Femur (tissue), 1 donor: ENCODE measurements at regions not wholly inside any gene's neighbourhood (a gene's known extent, or its start where the extent isn't known, plus 50 kb on each side); places are given as distances from the start of the nearest gene placed in this dataset.
"Not testable (repeated sequence)": the region's sequence is repeated elsewhere in the genome, so short reads cannot be mapped to it uniquely, and the experiment has no call there.

Experiments used
- DNase-seq: peaks from one replicate; pipeline ENCODE4 v3.0.0-alpha.2; 2017

DNA sequence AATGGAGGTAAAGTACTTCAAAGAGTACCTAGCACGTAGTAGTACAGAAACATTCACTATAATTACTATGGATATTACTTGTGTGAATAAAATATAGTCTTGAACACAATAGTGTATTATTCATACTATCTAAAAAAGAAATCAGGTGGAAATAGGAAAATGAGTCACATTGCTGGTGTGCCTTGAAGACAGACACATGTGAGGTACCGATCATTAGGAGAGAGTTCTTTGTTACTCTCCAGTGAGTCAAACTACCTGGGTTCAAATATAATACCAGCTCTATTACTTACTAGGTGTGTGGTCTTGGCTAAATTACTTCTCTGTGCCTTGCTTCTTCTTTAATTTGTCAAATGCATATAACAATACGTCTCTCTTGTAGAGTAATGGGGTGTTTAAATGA lies 50.8 kb upstream of the BEND6 start:
- DNase-seq = no peak

DNA sequence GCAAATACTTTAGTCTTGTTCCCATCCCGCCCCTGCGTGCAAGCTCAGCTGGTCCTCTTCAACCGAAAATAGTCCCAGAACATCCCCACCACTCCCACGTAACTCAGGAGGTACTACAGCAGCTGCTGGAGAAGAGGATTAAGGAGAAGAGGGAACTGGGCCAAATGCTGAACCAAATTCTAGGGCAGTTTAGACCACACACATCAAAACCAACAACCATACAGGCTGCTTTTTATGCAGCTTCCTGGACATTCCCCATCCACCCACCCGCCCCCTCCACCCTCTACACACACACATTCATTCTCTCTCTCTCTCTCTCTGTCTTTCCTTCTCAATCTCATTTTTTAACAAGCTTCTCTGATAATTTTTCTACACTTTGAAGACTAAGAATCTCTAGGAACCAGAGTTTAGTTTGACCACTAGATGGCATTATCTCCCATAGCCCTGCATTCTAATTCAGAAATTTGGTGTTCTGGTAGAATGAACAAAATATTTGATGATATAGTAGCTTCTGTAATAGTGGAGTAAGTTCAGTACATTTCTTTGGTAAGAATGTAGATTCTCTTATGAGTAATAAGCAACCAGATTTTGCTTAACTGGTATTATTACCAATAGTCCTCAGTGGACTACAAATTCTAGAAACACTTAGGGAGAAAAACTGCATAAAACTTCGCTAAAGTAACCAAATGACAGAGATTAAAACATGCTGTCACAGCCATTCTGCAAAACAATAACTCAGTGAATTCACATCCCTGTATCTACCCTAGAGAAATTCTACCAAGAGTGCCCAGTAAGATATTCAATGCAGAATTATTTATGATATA lies 52.1 kb upstream of the BEND6 start:
- peak; percentile 57 for DNase-seq

DNA sequence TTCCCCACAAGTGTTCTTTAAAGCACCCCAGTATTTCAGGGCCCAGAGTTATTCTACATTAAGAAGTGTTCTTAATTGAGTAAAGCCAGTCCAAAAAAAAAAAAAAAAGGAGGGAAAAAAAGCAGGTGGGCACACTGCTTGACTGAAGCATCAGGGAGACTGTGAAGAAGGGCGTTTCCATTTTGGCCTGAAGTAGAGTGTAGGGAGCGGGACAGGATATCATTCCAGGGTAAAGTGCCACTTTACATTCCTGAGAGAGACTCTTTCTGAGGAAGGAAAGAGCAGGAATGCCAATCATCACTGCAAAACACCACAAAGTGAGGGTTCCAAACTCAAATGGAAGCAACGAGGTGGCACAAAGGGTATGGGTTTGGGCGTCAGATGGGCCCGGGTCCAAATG lies 54.1 kb upstream of the BEND6 start:
- DNase-seq = no peak

DNA sequence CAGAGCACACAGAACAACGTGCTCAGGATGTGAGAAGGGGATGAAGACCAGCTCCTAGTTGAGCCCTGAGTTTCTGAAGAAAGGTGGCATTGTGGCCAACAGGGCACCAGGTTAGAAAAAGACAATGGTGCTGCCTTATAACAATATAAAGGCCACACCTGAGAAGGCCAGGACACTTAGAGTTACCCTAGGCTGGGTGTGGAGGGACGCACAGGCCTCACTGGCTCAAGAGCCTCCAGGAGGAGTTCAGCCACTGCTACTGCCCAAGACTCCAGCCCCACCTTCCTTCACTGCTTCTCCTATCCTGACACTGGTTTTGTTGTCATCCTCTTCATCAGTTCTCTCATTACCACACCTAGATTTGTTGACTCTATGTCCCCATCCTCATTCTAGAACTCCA lies 55.2 kb upstream of the BEND6 start:
- DNase-seq = no peak

DNA sequence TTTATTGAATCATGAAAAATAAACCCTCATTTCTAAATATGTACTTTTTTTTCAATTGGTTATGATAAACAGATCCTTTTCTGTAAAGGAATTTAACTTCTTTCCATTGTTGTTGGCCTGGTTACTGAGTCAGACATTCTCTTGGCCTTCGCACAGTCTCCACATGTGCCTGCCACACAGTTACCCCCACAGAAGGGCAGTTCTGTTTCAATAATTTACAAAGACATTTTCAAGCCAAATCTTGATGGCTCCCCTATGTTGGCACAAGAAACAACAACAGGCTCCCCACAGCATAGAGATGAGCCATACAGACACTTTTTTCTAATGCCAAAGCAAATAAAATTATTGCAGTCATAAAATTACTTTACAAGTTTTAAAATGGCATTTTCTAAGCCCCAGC lies 55.6 kb upstream of the BEND6 start:
- DNase-seq = no peak

DNA sequence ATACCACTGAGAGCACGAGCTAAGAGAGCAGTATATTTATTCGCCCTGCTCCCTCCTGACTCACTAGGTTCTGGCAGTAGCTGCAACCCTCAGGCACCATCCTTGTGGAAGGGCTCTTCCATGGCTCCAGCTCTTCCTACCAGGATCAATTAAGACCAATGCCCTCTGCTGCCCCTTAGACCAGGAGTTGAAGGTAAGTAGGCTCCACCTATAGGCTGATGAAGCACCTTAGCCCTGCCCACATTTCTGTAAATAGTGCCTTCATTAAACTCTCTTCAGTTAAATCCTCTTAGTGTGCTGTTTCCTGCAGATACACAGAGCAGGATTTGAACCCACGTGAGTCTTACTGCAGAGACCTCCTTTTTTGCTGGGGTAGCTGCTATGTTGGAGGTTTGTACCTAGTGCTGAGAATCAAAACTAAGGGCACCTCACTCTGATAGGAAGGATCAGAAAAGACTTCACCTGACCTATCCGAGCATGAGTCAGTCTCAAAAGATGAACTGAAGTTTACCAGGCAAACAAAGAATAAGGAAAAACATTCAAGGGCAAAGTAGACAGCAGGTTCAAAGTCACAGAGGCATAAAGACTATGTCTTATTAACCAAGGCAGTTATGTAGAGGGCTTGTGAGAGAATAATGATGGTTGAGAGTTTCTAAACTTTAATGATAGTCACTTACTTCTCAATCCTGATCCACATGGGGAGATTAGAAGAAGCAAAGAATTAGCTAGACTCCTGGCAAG lies 56.9 kb upstream of the BEND6 start:
- DNase-seq = no peak

DNA sequence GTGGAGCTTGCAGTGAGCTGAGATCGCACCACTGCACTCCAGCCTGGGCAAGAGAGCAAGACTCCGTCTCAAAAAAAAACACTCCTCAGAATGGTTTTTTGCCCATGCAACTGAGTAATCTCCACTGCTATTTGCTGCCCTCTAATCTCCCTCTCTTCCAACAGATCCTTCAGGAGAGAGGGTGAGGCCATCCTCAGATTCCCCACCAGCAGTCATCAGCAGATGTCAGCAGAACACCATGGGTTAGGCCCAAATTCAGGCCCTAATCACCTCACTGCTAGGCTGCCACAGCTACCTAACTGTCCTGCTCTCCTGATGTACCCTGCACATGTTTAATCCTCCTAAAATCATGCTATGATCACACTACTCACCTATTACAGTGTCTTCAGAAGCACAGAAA lies 63.2 kb upstream of the BEND6 start:
- no peak for DNase-seq

DNA sequence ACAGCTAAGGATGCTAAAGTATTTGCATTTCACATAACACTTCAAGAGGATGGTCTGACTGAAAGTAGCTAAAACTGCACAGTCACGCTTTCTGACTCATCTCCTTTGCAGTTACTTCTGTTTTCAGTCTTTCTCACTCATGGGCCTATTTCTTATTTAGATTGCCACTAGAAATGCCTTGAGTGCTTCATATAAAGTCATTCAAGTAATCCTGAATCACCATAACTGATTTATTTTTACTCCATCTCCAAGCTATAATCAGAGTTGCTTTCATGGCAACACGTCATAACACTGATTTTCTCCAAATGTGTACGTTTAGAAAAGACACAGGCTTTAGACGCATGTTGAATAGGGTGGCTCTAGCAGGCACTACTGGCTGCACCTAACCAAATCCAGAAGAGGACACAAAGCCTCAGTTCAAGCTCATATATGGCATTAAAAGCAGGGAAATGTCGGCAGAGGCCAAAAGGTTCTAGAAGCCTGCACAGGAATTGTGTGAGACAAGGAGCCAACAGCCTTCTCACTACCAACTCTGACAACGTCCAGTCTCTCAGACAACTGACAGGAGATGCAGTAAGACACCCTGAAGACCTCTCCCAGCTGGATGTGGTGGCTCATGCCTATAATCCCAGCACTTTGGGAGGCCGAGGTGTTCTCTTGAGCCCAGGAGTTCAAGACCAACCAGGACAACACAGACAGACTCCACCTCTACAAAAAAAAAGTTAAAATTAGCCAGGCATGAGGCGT lies 64.1 kb upstream of the BEND6 start:
- DNase-seq = no peak

DNA sequence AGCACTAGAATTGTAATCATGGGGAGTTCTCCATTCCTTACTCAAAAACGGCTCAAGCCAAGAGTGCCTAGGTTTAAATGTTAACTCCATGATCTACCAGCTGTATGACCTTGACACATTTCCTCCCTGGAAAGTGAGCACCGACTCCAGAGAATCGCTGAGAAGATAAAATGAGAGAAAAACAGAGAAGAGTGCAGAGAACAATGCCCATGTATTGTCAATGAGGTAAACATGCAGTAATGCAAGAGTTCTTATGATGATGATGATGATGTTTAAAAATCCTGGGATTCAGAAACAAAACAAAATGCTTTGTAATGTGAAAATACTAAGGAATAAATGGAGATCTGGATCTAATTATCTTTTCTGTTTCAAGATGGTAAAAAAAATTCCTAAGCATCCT lies 64.8 kb upstream of the BEND6 start:
- DNase-seq = no peak

DNA sequence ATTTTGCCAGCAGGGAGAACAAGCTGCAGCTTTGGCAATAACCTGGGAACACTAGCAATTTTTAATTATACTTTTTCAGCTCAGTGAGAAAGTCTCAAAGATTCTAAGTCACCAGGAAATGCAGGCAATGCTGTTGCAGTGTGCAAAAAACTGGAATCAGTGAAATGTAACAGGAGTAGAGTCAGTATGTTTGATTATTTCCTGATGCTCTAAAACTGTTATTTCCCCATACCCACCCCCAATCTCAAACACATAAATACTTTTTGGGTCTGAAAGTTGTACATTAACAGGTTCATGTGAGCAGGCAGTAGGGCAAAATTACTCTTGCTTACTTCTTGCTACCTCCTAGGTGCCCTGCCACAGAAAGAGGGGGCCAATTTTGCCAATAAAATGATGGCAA lies 65.4 kb upstream of the BEND6 start:
- no peak for DNase-seq

DNA sequence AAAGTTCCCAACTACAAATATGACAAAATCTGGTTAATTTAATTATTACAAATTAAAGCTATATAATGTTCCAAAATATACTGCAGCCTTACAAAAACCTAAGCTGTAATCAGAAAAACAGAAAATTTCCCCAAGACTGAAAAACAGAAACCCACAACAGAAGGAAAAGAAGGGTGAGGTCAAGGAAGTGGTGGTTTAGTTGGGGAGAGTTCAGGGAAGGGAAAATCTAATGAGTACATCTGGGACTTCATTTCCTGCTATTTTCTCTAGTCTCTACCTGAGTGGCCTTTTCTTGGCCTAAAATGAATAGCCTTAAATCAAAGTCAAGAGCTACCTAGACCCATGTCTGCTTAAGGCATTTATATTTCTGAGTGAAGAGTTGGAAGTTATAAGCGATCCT lies 66.2 kb upstream of the BEND6 start:
- DNase-seq = no peak

DNA sequence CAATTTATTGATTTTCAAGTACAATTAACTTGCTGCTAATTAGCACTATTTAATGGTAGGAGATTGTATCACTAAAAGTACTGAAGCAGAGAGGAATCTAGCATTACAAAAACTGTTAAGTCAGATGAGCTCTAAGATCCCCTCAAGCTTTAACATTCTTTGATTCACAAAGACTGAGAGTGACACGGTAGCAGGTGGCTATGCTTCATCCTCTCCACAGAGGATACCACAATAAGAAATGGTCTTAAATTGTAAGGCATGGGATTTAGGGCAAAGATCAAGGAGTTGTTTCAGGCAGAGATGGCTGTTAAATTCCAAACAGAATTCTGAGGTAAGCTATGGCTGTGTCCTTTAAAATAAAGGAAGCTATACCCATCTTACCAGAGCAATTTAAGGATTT lies 67.8 kb upstream of the BEND6 start:
- no peak for DNase-seq

DNA sequence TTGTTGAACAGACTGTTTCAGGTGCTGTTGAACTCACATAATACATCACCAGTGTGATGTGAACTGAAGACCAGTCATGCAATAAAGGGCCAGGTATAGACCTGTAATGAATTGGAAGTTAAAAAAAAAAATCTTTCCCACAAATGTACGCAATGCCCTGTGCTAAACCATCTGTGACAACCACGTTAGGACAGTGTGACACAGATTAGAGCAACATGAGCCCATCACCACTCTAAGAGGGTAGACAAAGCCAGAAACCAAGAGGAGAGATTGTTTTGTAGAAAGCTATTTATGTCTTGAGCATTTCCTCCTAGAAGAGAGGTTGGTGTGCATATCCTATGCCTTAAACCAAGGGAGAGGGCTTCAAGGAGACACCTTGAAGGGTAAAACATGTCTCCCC lies 77.0 kb upstream of the BEND6 start:
- no peak for DNase-seq

DNA sequence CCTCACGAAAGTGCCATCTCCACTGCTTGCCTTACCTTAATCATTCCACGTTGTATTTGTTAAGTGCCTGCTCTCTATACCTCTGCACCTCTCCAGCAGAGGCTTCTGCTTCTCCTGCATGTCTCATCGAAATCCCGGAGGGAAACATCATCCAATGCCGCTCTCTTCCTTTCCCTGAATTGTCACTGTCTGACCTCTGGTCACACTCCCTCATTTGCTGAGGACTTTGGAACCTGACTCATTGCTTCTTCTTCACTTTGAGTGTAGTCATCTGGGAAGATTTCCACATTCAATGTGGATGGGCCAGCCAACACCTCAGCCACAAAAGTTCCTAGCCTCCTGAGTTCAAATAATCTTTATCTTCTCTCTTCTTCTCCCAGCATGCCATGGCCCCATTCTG lies 78.9 kb upstream of the BEND6 start:
- DNase-seq = no peak

DNA sequence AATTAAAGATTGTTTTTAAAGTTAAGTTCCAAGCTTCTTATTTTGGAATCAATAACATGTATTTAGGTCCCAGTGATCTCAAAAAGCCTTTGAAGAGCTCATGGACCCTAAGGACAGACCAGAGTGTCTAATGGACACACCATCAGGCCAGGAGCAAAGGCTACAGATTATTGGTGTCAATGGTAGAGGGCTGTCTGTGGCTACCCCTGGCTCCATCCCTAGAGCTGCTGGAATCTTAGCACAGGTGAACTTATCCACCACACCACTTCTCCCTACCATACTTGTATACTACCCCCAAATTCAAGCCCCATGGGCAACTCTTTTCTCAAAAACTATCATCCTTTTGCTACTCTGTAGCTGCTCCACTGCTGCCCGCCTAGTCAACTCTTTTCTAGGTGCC lies 79.4 kb upstream of the BEND6 start:
- DNase-seq = no peak

DNA sequence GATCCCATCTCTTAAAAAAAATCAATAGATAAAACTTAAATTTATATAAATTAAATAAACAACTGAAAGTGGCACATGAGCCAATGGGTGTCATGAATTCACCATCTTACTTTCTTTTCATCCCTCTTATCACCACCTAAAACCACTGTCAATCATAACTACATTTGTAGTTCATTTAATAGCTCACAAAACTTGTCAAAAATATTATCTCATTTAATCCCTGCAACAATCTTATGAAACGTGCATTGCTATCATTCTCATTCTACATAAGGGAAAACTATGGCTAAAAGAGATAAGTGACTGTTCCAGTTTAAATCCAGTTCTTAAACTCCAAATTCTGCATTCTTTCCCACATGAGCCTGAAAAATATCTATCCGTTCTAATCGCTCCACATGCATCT lies 80.6 kb upstream of the BEND6 start:
- no peak for DNase-seq

DNA sequence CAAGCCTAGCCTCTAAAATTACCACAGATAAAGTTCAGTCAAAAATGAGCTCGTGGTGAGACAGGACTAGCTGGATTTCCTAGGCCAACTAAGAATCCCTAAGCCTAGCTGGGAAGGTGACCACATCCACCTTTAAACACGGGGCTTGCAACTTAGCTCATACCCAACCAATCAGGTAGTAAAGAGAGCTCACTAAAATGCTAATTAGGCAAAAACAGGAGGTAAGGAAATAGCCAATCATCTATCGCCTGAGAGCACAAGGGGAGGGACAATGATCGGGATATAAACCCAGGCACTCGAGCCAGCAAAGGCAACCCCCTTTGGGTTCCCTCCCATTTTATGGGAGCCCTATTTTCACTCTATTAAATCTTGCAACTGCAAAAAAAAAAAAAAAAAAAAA lies 84.9 kb upstream of the BEND6 start:
- not testable (repeated sequence) for DNase-seq

DNA sequence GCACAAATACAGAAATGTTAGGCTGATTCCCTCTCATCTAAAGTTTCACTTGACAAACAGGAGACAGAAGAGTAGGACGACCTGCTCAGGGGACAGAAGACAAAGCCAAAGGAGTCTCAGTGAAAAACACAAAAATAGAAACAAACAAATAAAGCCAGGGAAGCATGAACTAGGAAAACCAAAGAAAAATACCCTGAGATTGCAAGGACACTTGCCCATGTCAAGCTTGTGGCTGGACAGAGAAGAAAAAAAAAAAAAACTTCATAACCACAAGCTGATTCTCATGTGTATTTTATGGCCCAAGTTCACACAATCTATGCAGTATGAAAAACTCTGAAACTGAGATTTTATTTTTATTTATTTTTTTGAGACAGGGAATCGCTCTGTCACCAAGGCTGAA lies 85.6 kb upstream of the BEND6 start:
- no peak for DNase-seq

DNA sequence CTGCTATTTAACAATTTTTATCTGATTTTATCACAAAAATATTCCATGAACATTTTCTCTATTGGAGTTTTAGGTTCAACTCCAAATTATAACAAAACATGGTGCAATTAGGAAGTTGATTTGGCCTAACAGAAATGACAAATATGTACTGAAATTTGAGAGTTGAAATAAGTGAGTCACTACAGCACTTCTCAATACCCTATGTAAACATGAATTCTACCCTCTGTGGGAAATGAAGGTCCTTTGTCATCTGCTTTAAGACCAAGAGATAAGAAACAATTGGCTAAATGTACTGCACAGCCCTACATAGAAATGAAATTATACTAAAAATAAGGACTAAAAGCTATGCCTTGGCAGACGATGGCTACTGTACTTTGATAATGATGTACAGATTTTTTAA lies 86.2 kb upstream of the BEND6 start:
- no peak for DNase-seq

DNA sequence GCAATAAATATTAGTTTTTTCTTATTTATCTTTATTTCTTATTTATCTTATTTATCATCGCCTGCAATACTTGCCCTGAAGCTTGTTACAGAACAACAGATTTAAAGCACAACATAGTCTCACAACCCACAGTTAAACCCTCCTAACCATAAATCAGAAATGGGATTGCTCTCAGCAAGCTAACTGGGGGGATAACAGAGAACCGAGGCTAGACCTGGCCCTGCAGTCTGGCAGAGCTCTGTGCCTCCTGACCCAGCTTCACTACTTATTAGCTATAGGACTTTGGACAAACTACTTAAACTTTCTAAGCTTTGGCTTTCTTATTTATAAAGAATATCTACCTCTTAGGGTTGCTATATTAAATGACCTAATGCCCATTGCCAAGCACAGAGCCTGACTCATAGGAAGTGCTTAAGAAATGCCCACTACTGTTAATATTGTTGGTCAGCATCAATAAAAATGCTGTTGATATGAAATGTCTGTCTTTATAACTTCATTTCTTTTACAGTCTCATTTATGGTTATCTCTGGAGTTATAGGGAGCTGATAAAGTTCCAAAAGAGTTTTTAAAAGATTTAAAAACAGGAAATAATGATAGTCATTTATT lies 87.9 kb upstream of the BEND6 start:
- DNase-seq = no peak

DNA sequence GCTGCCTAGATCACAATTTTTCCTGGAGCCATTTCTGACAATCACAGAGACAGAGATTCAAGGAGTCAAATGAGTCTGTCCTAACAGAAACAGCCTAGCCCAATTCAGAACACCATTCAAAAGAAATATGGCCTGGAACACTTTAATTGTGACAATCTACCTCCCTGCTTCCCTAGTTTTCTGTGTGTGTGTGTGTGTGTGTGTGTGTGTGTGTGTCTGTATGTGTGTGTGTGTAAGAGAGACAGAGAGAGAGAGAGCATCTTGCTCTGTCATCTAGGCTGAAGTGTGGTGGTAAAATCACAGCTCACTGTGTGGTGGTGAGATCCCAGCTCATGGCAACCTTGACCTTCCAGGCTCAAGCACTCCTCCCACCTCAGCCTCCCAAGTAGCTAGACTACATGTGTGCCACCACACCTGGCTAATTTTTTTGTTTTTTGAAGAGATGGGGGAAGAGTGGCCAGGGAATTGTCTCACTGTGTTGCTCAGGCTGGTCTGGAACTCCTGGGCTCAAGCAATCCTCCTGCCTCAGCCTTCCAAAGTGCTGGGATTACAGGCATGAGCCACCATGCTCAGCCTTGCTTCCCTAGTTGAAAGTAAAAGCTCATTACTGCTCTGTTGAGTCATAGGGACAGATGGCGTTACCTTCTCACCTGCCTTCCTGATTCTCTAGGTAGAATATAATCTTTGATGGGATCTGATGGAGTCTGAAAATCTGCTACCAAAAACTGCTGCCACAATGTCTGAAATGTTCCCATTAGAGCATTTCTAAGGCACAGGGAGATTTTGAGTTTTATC lies 89.6 kb upstream of the BEND6 start:
- no peak for DNase-seq

DNA sequence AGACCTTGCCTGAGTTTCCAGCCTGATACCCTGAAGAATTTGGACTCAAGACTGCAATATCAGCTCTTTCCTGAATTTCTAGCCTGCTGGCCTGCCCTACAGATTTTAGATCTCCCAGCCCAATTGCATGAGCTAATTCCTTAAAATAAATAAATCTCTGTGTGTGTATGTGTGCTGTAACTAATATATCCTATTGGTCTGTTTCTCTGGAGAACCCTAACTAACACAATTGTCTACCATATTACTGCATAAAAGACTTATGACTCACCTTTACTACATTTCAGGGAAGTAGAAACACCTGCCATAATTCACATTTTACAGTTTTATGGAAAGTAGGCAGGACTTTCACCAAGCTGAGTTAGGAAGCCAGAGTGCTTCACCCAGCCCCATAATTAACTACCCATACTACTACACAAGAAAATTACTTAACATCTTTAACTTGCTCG lies 90.7 kb upstream of the BEND6 start:
- DNase-seq = no peak

DNA sequence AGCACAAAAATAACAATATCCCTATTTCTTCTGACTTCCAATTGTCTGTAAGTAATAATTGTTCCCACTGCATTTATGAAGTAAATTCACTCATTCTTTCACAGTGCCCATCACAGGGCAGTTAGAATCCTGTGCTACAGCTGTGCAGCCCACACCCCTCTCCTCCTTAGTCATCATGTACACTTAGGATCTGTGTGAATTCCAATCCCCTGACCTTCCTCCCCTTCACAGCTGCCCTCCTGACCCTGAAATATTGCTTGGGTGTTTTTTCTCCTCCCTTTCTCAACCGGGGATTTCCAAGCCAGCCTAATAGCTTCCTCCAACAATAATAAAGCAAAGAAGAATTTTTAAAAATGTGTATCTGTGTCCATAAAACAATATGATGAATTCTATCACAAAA lies 91.5 kb upstream of the BEND6 start:
- no peak for DNase-seq
